Fibroblast of skin of left quadriceps (primary cell): ENCODE measurements at regions not wholly inside any gene's neighbourhood (a gene's known extent, or its start where the extent isn't known, plus 50 kb on each side); places are given as distances from the start of the nearest gene placed in this dataset.
"Not testable (repeated sequence)": the region's sequence is repeated elsewhere in the genome, so short reads cannot be mapped to it uniquely, and the experiment has no call there.

Experiments used
- DNase-seq, 2 experiments: peaks; one replicate each; pipeline ENCODE4 v3.0.0-alpha.2; 2013; ENCODE audit warnings: low read depth in 2 of 2

DNA sequence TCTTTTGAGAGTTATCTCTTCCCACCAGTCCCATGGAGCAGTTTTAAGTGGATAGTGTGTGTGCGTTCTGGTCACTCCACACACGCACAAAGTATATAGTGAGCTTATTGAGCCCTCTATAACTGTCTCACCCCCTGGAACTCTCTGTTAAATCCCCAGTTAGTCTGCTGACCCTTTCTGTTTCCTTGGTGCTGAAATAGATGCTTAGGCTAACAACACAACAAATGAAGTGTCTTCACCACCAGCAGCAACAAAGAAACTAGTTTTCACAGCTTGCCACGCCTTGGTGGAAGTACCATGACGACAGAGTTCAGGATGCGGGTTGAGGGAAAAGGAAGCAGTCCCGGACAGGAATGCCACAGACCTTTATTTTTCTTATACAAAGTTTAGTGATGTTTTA, 203.5 kb upstream of the TMEFF2 start:
- no peak for DNase-seq

DNA sequence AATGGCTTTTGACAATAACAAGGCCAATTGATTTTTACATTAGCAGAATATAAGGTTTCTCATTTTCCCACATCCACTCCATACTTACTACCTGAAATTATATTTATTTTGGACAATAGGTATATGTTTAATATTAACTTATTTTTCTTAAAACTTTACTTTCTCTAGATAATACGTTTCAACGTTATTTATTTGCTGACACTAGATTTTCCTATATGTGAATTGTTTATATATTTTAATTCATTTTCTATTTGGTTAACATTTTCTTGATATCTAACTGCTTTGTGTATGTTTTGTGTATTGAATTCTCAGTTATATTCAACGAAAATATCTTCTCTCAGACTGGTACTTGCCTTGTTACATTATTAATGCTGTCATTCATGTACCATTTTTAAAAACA, 199.9 kb upstream of the TMEFF2 start:
- no peak for DNase-seq

DNA sequence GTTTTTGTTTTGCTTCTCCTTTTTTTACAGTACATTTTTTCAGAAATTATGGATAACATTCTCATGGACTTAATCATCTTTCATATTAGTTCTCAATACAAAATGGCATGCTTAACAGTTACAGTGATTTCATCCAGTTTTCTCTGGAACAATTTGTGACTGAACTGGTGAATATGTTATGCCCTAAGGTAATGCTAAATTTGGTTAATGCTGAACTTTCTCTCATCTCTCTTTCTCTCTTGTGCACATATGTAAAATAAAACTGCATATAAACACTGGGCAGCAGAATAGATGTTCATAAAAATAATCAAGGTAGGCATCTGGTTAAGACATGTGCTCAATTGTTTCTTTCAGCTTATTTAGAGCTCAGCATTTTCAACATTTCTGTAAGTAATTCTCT, 196.3 kb upstream of the TMEFF2 start:
- no peak for DNase-seq

DNA sequence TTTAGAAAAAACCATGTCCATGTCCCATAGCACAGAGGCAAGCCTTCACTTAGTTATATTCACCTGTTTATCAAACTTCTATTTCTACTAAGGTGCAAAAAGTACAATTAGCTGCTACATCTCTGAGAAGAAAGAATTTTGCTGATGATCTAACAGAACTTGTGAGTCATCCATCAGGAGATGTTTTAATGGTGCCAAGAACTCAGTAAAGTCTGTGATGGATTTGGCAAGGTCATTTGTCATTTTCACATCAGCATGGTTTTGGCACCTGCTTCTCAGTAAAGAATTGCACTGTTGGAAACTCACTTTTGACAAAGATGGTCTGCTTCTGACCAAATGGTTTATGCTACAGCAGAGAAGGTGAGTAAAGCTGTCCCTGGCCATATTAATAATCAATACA, 195.7 kb upstream of the TMEFF2 start:
- no peak for DNase-seq

DNA sequence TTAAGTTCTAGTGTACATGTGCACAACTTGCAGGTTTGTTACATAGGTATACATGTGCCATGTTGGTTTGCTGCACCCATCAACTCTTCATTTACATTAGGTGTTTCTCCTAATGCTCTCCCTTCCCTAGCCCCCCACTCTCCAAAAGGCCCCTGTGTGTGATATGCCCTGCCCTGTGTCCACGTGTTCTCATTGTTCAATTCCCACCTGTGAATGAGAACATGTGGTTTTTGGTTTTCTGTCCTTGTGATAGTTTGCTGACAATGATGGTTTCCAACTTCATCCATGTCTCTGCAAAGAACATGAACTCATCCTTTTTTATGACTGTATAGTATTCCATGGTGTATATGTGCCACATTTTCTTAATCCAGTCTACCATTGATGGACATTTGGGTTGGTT, 189.5 kb upstream of the TMEFF2 start:
- not testable (repeated sequence) for DNase-seq

DNA sequence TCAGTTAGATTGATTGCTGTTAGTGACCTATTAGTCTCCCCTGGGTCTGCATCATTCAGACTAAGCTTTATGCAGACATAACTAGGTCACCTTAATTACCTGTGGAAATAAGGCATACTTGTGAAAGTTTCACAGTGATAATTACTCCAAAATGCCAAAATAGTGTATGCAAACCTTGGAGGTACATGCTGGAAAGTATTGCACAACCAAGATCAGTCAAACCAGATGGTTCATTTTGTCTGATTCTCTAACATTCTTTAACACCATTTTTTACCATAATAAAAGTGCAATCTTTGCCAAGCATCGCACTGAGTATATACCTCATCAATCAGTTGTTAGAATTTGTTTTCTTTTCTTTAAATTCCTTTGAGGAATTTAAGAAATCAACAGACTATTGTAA, 186.3 kb upstream of the TMEFF2 start:
- DNase-seq, result no peak

DNA sequence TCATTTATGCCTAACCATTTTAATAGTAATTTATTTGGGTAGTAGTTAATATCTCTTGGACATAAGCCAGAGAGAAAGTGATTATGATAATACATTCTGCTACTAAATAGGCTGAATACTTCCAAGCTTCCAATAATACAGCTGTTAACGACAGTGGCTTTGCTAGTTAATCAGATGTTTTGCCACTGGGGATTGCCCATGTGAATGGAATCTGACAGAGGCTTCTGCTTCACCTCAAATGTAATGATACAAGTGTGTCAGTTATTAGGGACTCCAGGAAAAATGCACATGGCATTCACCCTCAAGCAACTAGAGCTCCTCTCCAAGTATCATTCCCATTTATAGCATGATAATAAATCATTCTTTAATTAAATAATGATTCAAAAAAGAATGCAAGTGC, 185.0 kb upstream of the TMEFF2 start:
- DNase-seq, result no peak

DNA sequence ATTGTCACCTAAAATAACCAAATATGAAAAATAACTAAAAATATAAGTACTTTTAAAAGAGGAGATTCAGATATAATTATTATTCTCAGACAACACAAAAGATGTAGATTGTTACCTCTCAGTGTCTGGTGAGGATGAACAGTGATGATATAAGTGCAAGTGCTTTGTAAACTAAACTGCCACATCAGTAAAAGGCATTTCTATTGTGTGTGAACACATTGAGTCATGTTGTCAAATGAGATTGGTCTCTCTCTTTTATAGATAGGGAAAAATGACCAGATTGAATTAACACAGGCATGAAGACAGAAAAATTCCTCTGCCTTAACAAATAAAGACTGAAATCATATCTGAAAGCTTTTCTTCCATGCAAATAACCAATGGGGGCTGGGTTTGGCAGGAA, 182.4 kb upstream of the TMEFF2 start:
- no peak for DNase-seq

DNA sequence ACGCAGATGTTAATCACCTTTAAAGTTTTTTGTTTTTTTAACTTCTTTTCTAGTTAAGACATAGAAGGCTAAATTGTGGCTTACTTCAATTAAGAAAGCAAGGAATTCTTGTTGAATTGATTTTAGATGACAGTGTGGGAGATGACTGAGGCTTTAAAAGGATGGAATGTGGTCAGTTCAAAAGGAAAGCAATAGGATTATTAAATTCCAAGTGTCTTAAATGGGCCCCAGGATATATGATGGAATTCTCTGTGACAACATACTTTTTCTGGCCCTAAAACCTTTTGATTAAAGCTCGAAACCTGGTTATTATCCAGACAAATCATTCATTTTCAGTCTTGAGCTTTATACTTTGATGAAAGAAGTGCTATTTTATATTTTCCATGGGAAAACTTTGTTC, 179.0 kb upstream of the TMEFF2 start:
- DNase-seq, result no peak

DNA sequence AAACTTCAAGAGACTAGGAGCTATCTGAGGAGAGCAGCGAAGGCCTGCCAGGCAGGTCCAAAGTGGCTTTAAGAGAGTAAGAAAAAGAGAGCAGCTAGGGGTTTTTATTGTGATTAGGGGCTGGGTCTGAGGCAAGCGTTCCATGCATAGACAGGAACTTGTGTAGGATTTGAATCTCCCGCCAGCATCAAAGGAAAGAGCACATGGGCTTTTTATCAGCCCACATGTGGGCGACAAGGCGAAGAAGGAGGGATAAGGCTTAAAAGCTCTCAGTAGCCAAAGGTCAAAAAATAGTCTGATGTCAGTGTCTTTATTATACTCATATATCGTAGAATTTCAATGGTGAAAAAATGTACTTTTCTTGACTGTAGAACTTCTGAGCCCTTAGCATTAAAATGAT, 178.5 kb upstream of the TMEFF2 start:
- DNase-seq, result no peak

DNA sequence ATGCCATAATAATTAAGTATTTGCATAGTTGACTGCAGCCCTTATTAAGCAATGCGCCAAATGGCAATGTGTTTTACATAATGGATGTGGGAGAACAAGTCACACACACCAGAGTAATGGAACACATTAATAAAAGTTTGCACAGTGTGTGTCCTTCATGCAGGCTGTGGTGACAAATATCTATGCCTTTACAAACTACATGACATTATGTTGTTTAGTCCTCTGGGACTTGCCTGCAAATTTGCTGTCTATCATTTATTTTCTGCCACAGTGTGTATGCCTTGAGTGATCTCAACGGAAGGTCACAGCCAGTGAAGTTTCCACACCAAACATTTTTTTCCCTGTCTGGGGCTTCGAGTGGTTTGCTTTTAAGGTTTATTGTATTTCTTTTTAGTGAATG, 175.2 kb upstream of the TMEFF2 start:
- DNase-seq, result no peak

DNA sequence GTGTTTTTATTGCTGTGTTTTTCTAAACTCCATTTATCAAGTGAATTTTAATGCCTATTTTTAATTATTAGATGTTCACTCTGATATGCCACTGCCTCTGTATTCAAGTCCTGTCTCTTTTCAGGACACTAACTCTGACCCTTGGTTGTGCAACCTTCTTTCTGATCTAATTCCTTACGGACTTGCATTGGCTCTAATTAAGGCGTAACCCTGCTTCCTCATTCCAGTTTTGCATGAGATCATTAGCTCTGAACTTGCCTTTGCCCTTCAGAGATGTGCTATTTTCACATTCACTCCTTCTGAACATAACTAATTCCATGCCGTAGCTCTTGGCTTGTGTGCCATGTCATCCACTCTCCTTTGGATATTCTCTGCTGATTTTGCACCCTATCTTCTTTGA, 162.5 kb upstream of the TMEFF2 start:
- DNase-seq, result no peak

DNA sequence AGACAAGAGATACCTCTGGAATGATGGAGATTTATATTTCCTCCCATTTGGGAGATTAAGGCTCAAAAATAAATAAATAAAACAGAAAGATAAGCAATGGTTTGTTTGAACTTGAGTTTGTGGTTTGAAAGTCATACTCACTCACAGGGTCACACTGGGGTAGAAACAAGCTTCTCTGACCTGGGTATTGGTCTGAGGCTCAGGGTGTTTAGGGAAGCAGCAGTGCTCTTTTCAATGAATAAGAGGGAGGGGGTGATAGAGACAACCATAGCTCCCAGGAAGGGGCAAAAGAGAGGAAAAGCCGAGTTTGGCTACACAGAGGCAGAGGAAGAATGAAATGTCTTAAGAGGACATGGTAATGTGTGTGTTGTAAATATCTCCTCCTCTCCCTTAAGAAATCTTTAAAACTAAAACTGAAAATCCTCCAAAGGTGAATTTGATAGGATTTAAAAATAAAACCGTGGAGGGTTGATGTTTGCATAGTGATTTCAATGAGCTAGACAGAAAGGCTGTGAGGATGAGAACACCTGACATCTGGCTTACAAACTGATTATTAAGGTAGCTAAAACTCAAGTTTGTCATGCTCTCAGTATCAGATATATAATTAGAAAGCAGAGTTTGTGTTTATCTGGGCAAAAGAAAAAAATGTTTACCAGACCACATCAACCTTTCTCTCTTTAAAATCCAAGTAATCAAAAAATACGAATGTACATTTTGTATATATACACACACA, 159.9 kb upstream of the TMEFF2 start:
- no peak for DNase-seq

DNA sequence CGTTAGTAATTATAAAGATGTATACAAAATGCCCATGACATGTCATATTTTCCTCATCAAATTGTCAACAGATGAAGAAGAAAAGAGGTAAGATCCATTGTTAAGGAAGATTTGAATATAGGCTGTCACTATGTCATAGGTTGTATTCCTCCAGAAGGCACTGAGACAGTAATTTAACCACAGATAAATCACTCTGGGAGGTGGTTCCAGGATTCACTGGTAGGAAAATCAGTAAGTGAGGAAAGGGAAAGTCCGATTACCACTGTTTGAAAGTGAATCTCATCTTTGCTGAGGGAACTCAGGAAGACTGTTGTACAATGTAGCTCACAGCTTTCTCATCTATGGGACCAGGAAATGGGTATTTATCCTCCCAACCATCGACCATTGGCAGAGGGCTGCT, 152.8 kb upstream of the TMEFF2 start:
- no peak for DNase-seq

DNA sequence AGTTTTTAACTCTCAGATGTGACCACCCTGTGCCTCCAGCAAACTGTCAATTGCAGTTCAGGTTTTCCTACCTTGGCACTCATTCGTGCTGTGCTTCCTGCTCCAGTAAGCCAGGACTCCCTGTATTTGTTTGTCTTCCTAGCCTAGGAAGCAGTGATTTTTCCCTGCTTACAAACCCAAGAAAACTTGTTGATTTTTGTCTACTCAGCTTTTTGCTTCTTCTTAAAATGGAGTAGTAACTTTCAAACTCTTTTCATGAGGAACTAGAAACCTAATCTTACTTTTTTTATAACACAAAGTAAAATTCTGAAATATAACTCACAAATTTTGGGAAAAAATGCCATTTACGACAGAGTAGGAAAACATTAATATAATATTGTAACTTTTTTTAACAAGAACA, 150.6 kb upstream of the TMEFF2 start:
- no peak for DNase-seq

DNA sequence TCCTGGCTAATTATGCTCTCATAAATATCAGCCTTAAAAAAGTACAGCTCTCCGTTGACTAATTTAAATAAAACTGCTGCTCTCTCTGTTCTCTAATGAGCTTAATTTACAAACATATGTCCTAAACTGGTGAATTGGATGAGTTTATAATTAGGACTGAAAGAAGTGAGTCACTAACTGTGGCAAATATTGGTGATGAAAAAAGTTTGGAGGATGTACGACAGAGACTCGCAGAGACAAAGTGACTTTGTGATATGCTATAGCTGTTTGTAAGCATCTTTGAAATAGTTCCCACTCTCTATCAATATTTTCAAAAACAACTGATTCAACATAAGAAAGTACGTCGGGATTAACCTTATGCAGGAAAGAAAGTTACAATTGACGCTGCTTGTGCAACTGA, 138.9 kb upstream of the TMEFF2 start:
- no peak for DNase-seq

DNA sequence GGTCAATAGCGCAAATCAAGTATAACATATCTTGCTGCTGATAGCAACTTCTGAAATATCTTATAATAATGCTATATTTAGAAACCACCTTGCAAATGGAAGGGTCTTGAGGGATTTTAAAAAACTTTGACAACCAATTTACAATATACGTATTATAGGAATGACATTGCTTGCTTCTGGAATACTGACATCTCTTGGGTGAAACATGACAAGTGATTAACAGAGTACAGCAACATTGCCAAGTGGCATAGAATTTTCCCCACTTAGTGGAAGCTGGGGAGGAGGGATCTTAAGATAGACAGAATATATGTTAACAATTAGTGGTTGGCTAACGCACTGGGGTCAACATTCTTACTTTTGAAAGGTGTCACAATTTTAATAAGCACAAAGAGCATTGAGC, 133.6 kb upstream of the TMEFF2 start:
- no peak for DNase-seq

DNA sequence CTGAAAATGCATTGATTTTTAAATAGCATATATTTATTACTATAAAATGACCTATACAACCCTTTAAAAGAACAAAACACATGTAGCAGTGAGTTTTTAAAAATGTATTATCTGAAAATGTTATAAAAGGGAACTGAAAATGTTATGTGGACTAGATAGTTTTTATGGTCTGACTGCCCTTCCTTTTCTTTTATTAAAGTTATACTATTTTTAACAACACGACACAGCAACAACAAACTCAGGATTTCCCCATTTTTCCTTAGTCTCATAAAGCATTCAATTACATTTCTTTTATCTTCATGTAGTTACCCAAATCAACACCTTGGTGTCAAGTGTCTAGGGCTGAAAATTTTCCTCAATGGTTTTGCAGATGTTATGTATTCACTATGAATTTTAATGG, 132.8 kb upstream of the TMEFF2 start:
- no peak for DNase-seq

DNA sequence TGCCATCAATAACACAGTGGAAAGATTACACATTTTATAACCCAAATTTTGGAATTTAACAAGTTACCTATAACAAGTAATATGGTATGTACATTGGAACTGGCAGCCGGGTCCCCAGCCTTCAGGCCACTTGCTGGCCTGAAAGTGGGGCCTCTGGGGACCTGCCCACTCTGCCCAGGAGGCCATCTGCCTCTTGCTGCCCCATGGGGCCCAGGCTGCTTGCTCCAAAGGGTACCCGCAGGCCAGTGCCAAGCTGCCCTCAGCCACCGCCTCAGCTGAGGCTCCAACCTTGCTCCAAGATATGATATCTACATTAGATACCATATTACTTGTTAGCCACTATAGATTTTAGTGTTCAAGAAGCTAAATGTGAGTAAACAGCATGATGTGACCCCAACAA, 120.8 kb upstream of the TMEFF2 start:
- no peak for DNase-seq

DNA sequence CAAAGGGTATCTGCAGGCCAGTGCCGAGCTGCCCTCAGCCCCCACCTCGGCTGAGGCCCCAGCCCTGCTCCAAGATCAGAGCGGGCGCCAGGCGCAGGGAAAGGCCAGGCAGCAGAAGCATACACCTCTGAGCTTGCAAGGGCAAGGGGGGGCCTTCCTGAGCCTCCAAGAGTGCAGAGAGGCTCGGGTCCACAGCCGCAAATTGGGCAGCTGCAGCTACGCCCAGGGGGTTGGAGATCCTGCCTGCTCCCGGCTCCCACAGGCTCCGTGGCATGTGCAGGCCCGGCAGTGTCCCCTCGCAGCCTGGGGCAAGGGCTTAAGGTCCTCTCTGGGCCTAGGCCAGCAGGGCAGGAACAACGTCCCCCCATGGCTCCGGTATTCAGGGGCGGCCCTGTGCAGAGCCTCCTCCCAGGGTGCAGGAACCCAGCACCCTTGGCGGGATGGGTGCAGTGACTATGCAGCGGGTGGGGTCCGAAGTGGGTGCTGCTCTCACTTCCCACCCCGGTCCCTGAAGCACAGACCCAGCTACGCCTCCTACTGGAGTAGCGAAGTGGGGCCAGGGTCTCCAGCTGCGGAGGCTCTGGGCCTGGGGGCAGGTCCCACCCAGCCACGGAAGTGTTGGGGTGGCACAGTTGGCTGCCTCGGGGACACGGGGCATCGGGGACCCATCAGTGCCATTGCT, 120.2 kb upstream of the TMEFF2 start:
- no peak for DNase-seq

DNA sequence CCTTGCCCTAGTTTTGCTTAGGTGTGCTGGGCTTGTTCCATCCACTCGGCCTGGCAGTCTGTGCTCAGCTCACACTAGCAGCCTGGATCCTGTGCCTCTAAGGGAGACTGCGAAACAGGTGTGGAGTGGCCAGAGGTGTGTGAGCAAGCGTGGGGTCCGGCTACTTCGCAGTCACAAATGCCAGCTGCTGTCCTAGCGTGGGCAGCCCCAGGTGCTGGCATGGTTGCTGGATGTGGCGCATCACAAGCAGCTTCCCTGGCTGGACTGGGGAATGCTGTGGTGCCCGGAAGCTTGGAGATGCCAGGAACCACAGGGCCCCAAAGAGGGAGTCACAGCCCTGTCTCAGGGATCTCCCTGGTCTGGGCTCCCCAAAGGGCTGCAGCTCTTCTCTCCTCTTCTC, 119.0 kb upstream of the TMEFF2 start:
- DNase-seq, result no peak

DNA sequence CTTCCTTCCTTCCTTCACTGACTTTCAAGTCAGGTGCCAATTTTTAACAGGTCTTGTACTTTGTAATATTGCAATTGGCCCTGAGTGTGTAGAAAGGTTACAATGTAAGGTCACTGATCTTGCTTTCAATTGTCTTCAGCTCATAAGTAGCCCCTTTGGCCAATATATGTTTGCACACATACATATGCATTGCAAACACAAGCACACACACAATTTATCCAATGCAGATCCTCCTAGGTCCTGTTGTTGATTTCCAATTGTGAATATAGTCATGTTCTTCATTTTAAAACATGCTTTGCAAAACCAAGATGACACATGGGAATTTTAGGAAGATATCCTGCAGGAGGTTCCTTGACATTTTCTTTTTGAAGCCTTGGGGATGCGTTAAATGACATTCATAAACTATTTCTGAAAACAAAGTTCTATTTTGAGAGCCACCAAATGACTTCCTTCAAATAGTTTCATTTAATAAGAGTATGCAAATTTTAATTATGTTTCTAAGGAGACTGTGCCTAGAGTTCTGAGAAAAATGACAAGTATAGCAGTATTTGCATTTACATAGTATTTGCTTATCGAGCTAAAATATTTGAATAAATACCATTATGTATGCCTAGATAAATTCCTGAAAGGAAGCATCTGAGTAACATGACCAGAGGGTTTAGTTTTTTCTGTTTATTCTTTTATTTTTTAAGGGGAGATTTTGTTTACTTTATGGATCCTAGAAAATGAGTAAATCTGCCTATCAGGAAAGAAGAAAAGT, 117.1 kb upstream of the TMEFF2 start:
- no peak for DNase-seq

DNA sequence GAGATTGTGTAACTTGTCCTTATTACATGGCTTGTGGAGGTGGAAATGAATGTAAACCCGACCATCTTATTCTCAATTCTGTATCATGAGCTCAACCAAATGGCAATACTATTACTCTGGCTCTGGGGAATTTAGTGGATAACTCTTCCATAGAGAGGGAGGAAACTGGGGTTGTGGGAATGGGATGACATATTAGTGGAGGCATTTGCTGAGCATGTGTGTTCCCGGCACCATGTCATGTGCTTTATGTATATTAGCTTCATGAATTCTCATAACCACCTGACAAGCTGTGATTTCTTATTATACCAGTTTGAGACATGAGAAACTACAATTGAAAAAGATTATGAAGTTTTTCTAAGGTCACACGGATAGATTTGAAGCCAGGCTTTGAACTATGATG, 112.8 kb upstream of the TMEFF2 start:
- peak in 1 of 2 experiments; percentile 8 for DNase-seq
